SW 1271 (cell line): ENCODE measurements at regions not wholly inside any gene's neighbourhood (a gene's known extent, or its start where the extent isn't known, plus 50 kb on each side); places are given as distances from the start of the nearest gene placed in this dataset.

Experiments used
- DNase-seq, 2 experiments: peaks; one replicate each; lab custom pipeline; 2025; lab: John Stamatoyannopoulos, UW

DNA sequence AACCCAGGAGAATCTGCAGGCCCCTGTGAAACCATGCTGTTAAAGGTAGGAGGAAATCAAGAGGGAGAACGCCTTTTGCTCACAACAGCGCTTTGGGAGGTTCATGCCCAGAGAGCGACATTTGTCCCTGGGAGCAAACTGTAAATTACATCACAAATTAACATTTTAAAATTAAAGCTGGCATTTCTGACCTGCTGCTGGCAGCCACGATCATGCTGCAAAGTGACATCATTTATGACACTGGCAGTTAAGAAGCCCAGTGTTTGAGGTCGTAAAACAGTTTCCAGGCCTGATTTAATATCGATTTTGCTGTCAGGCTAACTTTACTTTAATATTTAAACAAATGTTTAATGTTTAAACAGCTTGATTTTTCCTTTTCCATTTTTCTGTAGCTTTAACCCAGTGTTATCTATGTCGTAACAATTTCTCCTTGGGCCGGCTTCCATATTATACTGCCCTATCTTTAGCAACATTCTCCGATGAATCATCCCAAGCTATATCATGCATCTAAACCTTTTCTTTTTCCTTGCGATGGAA lies 86.5 kb upstream of the NPVF start:
- no peak for DNase-seq

DNA sequence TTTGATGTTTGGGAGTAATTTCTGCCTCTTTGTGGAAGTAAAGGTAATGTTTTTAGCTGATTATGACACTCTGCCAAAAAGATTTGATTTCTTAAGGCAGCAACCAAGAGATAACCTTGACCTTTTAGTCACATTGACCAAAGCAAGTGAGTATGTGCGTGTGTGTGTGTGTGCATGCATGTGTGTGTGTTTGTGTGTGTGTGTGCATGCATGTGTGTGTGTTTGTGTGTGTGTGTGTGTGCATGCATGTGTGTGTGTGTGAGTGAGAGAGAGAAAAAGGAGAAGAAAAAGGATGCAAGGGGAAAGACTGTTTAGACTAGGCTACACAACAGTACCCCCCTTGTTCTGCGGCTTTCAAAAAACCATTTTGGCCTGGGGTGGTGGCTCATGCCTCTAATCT lies 88.1 kb upstream of the NPVF start:
- no peak for DNase-seq

DNA sequence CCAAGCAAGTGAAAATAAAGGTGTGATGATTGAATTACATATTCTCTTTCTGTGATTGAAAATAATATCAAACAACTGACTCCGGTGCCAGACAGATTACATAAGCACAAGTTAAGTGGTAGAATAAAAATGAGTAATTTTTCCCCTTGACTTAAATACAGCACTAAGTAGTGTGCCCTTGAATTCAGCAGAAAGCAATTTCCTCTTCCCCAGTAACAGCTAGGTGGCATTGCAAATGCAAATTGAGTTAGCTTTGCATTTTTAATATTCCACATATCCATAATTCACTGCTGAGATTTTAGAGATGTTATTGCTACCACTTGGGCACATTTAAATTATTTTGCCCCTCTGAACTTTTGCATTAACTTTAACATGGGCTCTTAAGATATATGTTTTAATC lies 89.8 kb upstream of the NPVF start:
- DNase-seq: no peak

DNA sequence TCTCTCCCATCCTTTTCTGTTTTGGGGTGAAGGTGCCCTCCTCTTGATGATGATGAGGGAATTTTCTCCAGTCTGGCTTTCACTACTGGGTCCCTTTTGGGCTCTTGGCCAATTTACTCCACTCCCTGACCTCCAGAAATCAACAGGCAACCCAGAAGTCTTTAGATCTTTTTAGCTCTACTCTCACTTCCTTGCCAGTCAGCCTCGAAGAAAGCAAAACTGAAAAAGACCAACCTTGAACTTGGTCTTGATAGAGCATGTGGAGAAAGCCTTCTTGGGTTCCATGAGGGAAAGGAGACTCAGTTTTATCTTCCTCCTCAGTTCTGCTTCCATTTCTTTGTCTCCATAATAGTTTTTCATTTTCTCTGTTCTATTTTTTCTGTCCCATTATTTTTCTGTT lies 91.4 kb upstream of the NPVF start:
- no peak for DNase-seq

DNA sequence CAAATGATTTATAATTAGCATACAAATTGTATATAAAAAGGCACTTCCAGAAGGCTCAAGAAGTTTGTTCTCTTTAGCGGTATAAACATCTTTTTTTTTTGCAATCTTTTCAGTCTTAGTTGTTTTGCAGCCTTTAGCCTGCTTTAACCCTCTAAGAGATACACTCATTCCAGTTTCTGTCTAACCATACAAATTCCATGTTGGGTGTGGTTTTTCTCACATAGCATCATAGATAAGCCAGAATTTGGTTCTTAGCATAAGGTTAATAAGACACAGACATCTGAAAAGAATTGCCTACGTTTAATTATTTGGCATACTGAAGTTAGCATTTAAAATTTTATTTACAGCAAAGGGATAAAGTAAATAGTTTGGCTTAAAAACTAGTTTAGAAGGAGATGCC lies 92.5 kb upstream of the NPVF start:
- DNase-seq: no peak

DNA sequence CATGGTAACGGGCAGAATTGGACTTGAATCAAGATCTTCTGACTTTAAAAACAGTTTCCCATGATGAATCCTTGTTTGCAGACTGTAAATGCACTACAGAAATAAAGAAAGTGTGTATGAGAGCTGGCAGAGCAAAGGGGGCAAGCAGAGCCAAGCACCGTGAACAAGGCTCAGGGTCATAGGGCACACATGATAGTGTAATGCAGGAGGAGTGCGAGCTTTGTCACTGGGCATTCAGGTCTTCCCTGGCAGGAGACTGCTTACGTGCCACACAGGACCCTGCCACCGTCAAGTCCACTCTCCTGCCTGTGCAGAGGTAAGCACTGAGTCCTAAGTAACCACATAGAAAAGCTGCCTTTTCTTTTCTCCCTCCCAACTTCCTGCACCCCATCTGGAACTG lies 93.1 kb upstream of the NPVF start:
- no peak for DNase-seq

DNA sequence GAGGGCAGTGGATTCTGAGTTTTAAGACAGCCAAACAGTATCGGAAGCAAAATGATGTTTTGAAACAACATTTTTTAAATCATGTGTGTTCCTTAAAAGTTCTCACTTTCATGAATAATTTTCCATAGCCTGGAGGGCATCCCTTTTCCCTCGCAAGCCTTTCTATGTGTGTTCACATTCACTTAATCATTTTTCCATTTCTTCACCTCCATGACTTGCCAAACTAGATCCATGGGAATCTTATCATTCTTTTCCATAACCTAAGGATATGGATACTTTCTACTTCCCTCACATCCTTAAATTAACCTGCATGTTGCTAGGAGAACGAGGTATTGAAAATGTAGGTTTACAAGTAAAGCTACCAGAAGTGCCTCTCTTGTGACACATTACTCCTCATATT lies 94.2 kb upstream of the NPVF start:
- no peak for DNase-seq

DNA sequence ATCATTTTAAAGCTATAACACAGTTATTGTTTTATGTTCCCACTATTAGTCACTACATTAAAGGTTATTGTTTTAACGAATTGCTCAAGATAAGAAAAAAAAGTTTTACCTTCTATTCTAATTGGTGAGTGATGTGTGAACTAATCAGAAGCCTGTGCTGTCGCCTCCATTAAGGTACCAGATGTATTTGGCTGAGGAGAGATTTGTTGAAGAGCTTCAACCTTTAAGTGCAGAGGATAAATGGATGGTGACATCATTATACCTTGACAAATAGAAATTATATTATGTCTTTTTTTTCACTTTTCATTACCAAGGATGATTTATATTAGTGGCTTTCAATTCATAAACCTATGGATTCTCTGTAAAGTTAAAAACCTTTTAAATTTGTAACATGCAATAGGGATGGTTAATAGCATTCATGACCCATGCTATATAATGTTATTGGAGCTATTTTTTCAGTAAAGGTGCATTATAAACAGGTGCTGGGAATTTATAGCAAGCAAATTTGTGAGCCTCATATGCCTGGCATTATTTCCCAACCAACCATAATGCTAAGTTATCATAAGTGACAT lies 97.0 kb upstream of the NPVF start:
- no peak for DNase-seq

DNA sequence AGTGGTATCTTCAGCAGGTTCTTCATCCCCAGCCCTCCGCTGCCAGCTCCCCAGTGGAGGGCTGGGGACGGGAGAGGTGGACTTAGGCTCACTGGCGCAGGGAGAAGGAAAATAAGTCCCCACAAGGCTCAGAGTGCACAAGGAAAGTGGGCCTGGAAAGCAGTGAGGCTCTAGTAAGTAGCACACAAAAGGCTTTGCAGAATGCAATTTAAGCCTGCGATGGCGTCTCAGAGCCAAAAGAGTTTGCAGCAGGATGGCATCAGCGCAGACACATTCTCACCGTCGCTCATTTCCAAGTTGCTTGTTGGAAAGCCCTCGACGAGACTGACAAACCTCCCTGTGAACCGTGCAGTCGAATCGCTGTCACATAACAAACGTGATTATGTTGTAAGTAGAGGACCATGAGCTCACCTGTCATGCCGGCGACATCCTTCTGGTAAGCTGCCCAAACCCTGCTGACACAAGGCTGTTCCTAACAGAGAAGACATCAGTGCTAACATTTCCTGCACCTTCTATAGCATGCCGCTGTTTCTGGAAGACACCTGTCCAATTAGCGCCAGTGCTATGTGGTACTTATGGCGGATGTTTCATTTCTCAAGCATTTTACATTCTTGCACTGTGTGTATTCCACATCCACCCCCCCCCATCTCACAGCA lies 98.3 kb upstream of the NPVF start:
- no peak for DNase-seq

DNA sequence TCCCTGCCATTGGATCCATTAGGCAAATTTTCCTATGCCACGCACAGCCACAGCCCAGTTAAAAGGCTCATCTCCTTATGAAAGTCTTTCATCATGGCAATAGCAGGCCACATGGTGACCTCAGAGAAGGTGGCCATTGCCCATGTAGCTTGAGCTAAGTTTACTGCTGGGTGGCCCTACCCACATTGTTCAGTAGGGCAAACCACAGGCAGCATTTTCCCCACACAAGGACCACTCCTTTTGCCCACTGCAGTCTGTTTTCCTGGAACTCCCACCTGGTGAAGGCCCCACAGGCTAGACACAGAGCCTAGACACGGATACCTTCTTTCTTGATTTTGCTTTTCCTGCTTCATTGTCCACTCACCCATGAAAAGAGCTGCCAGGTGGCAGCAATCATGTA lies 101.5 kb upstream of the NPVF start:
- no peak for DNase-seq

DNA sequence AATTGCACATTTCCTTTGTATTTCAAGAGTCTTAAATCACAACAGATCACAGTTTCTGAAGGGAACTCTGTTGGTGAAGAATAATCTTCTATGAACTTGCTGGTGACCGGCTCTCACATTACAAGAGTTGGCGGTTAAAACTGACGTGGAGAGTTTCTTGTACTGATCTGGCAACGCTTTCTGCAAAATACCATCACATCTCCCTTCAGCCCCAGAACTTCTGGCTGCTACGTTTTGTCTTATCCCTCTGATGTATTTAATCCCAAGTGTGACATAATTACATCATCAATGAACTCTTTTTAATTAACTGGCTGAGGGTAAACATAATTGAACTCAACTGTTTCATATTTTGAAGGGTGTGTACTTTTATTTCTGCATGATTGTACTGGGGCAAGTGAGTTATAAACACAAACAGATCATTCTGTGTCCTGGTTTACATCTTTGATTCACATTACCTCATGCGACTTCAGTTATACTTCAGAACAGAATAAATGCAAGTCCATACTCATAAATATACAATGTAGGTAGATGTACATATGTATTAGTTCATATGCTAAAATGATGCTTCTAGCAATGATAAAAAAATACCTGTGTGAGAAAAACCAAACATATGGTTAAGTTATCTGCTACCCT lies 105.1 kb upstream of the NPVF start:
- DNase-seq: no peak

DNA sequence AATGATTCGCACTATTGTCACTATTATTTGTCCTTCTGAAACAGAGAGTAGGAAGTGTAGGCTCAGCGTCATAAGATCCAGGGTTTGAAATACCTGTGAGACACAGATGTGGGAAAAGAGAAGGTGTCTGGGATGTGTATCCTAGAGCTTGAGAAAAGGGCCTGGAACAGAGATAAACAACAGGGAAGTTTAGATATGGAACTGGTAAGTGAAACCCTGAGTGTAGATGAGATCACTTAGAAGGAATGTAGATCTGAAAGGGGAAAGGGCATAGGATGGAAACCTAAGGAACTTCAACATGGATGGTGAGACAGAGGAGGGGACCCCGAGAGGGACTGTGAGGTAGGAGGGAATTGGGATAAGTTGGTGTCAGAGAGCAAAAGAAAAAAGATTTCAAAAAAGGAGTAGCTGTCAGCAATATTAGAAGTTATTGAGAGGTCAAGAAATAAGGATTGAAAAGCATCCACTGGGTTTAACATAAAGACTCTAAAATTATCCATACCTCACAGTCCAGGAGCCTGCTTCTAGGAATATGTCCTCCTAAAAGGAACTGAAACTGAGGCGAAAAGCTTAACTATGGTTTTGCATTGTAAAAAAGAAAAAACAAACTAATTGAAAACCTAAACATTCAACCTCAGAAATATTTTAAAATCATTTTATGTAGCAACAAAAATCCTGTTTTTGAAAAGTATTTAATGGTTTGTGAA lies 119.2 kb upstream of the NPVF start:
- DNase-seq: no peak

DNA sequence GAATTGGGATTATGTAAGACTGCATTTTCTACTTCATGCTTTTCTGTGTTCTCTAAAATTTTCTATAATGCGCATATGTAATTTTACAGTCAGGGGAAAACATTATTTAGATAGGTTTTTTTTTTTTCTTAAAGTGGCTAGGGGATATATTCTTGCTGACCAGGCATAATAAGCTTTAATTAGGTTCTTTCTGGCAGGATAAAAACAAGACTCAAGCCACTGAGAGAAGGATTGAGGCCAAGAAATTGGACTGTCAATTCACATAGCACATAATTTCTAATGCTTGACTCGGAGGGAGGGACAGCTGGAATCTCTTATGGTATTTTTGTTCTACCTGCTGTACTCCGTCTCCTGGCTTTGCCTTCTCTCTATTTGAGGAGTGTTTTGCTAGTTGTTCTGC lies 119.8 kb upstream of the NPVF start:
- DNase-seq: no peak

DNA sequence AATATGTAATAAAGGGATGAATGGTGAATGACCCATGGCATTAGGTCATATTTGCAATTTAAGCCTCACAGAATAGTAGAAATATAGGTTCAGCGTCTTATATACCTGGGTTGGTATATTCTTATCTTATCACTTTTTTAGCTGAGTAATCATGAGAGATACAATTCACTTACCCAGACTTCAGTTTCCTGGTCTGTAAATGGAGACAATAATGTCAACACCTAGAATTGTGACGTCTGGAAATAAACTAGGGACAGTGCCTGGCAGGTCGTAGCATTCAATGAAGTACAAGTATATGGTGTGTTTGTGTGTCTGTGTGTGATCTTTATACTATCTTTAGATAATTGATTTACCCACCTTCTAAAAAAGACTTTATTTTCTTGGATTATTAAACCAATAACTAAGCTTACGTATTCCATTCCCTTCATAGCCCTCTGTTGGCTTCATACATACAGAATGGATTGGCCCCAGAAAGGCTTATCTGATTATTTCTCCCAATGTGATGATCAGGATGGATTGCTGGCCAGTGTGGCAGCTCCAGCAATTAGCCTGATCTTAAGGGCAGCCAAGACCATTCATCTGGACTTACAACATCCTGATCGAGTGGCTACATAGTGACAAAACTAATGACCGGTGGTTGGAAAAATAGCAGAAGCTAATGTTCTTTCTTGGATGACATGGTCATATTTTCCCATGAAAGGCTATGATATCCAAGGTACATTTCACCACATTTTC lies 121.2 kb upstream of the NPVF start:
- DNase-seq: no peak

DNA sequence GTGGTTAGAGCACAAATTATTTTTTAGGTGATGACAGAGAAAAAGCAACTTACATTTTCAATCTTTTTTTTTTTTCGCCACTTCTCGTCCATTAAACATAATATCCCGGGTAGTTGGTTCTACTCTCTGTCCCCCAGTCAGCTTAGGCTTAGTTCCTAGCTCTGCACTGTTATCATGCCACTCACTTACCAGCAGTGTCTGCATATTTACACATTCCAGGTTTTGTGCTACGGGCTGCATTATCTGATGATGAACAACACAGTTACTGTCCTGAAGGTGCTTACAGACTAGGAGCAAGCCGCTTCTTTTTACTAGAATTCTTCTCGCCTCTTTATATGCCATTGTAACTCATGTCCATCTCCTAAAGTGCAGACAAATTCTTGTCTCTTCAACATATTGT lies 121.8 kb upstream of the NPVF start:
- DNase-seq: no peak

DNA sequence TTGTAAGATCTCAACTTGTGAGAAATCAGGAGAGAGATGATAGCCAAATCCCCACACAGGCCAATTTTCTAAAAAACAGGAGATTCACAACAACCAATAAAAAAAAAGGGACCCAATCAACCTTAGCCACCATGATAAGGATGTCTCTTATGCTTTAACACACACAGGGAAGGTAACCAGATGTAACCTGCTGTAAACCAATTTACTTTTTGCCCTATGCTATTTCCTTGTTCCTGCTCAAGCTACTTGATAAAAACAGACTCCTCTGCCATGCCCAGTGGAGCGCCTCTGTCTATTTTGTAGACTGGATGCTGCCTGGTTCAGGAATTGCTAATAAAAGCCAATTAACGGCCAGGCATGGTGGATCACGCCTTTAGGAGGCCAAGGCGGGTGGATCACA lies 123.5 kb upstream of the NPVF start:
- DNase-seq: no peak

DNA sequence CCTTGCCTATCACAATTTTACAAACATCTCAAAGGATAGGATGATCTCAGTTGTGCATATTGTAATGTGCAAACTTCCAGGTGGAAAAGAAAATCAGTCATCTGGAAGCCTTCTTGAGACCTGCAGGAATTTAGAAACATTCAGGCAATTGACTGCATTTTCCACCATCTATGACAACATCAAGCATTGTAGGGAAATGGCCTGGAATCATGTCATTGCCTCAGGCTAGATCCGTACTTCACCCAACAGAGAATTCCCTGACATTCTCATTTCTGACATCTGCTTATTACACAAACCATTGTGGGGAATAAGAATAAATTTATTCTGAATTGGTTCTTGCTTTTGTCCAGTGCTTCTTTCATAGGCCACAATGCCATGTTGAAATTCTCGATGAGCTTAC lies 124.9 kb upstream of the NPVF start:
- DNase-seq: no peak

DNA sequence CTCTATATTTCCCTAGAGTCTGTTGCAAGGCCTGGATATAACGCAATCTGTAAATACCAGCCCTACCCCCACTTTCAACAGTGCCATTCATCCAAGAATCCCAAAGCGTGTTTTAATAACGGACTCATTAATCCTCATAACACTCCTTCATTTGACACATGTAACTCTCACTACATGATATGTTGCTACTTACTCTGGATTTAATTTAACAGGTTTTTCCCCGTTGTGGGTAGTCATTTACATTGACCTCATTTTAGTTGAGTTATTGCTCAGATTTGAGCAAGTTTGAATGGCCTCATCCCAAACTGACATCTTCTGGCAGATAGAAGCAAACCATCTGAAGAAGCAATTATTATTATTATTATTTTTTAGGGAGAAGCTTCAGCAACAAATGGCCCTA lies 125.4 kb upstream of the NPVF start:
- DNase-seq: no peak

DNA sequence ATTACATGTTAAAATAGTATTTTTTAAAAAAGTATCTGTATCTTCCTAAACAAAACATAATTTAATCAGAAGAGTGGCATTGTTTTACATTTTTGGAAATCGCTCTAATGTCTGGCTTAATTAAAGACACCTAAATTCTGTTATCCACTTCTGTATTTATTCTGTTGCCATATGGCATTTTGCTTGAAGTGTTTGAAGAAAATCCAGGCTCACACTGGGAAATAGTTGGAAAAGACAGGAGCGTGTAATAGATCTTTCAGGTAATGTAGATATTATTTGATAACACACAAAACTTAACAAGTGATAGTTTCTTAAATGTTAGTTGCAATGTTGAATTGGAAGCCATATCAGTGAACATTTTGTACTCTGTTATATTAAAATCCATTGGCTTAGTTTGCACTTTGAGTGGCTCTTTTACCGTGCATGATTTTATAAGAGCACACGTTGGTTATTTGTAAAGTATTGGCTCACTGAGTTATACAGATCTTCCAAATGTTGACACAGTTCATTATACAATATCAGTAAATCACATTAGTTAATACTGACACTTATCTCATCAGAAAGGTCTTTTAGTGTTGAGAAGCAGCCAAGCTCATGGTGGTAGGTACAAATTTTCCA lies 128.4 kb upstream of the NPVF start:
- DNase-seq: no peak

DNA sequence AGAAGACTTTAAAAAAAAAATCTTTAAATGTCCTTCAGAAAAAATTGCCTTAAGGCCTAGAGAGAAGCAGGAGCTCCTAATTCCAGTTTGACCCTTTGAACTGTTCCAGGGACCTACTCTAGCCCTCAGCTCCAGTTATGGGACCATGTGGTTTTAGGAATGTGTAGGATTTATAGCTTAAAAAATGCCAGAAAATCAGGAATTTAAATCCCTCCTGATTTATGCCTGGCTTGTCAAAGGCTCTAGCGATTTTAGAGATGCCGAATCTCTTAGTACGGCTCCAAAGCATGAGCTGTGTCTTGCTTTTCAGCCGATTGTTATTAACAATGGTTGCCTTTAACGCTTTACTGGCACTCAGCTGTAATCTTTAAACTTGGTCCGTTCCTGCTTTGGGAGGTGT lies 130.6 kb upstream of the NPVF start:
- no peak for DNase-seq

DNA sequence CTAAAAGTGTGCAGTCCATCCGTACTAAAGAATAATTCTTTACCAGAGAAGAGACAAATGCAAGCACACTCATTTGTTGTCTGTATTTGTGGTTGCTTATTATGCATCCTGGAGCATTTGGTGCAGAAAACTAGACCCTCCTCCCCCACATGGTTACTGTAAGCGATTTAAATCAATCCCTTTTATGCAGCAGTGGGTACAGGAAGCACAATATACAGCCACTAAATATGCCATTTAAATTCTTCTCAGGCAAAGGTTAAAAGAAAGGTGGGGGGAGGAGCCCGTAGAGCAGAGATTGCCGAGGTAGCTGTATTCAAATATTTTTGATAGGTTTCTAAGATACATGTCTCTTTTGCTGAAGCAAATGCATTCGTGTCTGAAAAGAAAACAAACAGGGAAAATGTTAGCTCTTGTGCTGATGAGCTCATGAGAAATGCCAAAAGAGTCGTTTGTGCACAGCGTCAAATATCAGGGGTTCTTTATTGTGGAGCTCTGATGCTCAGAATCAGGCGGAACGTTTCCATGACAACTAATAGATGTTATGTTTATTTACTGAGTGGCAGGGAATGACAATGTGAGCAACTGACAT lies 131.3 kb upstream of the NPVF start:
- DNase-seq: no peak

DNA sequence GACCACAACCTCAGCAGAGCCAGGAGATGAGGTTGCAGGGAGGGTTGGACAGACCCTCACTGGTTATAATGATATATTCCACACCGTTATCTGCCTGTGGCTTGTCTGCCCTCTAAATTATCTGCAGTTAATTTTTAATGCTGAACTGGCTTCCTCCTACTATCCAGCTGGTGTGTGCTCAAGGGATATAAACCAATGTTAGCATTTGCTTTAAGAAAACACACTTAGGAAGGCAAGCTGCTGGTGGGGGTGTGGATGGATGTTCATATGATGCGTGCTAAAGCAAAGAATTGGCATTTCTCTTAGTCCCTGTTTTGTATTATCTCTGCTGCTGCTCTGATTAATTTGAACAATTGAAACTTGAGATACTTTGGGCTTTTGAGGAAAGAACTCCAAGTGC lies 132.2 kb upstream of the NPVF start:
- no peak for DNase-seq
